Neural cell (in vitro differentiated cells): ENCODE measurements at regions not wholly inside any gene's neighbourhood (a gene's known extent, or its start where the extent isn't known, plus 50 kb on each side); places are given as distances from the start of the nearest gene placed in this dataset.

Source experiments
- H2AFZ ChIP-seq: fragments of 200-600, 300-800 bp; sonication (generic), shearing (Covaris generic); 2 replicates; pipeline ENCODE4 v1.6.0; 2014; ENCODE audit warnings: low read depth, mild to moderate bottlenecking, antibody characterized with exemption, low read length, moderate library complexity
- H3F3A ChIP-seq: fragments of 200-600 bp; shearing (Covaris generic); 2 replicates; pipeline ENCODE4 v1.6.1; 2016; ENCODE audit warnings: mild to moderate bottlenecking, moderate library complexity, mixed read lengths, antibody characterized with exemption, low read length; ENCODE audit not compliant: insufficient read depth, poor library complexity, severe bottlenecking
- H3K27ac ChIP-seq: fragments of 200-600, 300-800 bp; sonication (generic), shearing (Covaris generic); 2 replicates; pipeline ENCODE4 v1.5.1; 2014; ENCODE audit warnings: mild to moderate bottlenecking, low read length, moderate library complexity
- H3K27me3 ChIP-seq: fragments of 300-800, 200-600 bp; sonication (generic), shearing (Covaris generic); 2 replicates; pipeline ENCODE4 v1.6.0; 2014; ENCODE audit warnings: mild to moderate bottlenecking, low read depth, low read length, moderate library complexity; ENCODE audit not compliant: insufficient read depth
- H3K36me3 ChIP-seq: fragments of 300-800, 200-600 bp; sonication (generic), shearing (Covaris generic); 2 replicates; pipeline ENCODE4 v1.5.1; 2014; ENCODE audit warnings: mild to moderate bottlenecking, antibody characterized with exemption, low read length, moderate library complexity; ENCODE audit not compliant: insufficient read depth
- H3K4me2 ChIP-seq: fragments of 300-800, 200-600 bp; sonication (generic), shearing (Covaris generic); 2 replicates; pipeline ENCODE4 v1.6.0; 2014; ENCODE audit warnings: mild to moderate bottlenecking, low read length
- H3K4me3 ChIP-seq: fragments of 300-800, 200-600 bp; sonication (generic), shearing (Covaris generic); 2 replicates; pipeline ENCODE4 v1.5.1; 2014; ENCODE audit warnings: mild to moderate bottlenecking, low read length, moderate library complexity
- H3K79me2 ChIP-seq: fragments of 200-600 bp; shearing (Covaris generic); replicated peaks from 2 replicates; pipeline ENCODE4 v1.6.0; 2014; ENCODE audit warnings: mild to moderate bottlenecking, low read length, moderate library complexity; ENCODE audit not compliant: insufficient read depth
- H3K9ac ChIP-seq: fragments of 300-800, 200-600 bp; sonication (generic), shearing (Covaris generic); 2 replicates; pipeline ENCODE4 v1.6.1; 2016; ENCODE audit warnings: mild to moderate bottlenecking, low read length, mixed read lengths
- H3K9me2 ChIP-seq: fragments of 200-600 bp; shearing (Covaris generic); 2 replicates; pipeline ENCODE4 v1.6.1; 2016; ENCODE audit warnings: mild to moderate bottlenecking, low read length, mixed read lengths; ENCODE audit not compliant: insufficient read depth
- H3K9me3 ChIP-seq: fragments of 200-600, 300-800 bp; sonication (generic), shearing (Covaris generic); 2 replicates; pipeline ENCODE4 v1.6.1; 2016; ENCODE audit warnings: mild to moderate bottlenecking, mixed run types, low read length, moderate library complexity, mixed read lengths
- H4K20me1 ChIP-seq: fragments of 200-600 bp; shearing (Covaris generic); 2 replicates; pipeline ENCODE4 v1.6.1; 2016; ENCODE audit warnings: mild to moderate bottlenecking, mixed run types; ENCODE audit not compliant: insufficient read depth
- EP300 ChIP-seq: fragments of 450-650 bp; conservative IDR thresholded peaks from 2 replicates; pipeline ENCODE4 v1.6.1; 2014; ENCODE audit warnings: antibody characterized with exemption, mild to moderate bottlenecking, moderate library complexity; ENCODE audit not compliant: poor library complexity, severe bottlenecking
- EZH2 ChIP-seq: fragments of 200-600, 300-800 bp; shearing (Covaris generic), sonication (generic); IDR thresholded peaks from 2 replicates; pipeline ENCODE4 v1.6.1; 2014; ENCODE audit warnings: antibody characterized with exemption, low read length, borderline replicate concordance, mild to moderate bottlenecking; ENCODE audit not compliant: insufficient read depth, poor library complexity, severe bottlenecking
- MXI1 ChIP-seq: fragments of 450-650 bp; conservative IDR thresholded peaks from 2 replicates; pipeline ENCODE4 v1.6.1; 2014; ENCODE audit warnings: antibody characterized with exemption, mild to moderate bottlenecking; ENCODE audit not compliant: poor library complexity, severe bottlenecking
- POLR2AphosphoS5 ChIP-seq: IDR thresholded peaks from 2 replicates; pipeline ENCODE4 v1.6.1; 2012
- RAD21 ChIP-seq: fragments of 450-650 bp; conservative IDR thresholded peaks from 2 replicates; pipeline ENCODE4 v1.6.1; 2014; ENCODE audit warnings: antibody characterized with exemption, mild to moderate bottlenecking, moderate library complexity
- SMC3 ChIP-seq: fragments of 450-650 bp; conservative IDR thresholded peaks from 2 replicates; pipeline ENCODE4 v1.6.1; 2014; ENCODE audit warnings: antibody characterized with exemption, mild to moderate bottlenecking, moderate library complexity; ENCODE audit not compliant: poor library complexity
- TAF1 ChIP-seq: IDR thresholded peaks from 2 replicates; pipeline ENCODE4 v1.6.1; 2012; ENCODE audit warnings: low read depth
- TF ChIP-seq, protein P1 (sequence below): fragments of 450-650 bp; IDR thresholded peaks from 2 replicates; pipeline ENCODE4 v1.5.1; 2014; ENCODE audit warnings: antibody characterized with exemption, mild to moderate bottlenecking, moderate library complexity; ENCODE audit not compliant: poor library complexity, severe bottlenecking
- TF ChIP-seq, protein P2 (sequence below): IDR thresholded peaks from 2 replicates; pipeline ENCODE4 v1.6.1; 2012; ENCODE audit warnings: borderline replicate concordance

DNA sequence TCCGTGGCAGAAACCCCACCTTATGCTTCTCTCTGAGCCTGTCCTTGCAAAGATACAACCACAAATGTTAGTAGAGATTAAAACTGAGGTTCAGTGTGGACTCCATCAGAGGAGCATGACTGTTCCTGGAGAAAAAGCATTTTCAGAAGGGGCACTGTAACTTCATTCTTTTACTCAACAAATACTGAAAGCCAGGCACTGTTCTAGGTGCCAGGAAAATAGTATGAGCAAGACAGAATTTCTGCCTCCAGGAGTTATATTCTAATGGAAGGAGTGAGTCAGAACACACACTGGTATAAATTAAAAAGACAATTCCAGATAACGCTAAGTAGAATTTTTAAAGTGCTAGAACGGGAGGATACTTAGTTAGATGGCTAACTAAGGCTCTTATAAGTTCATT lies 251.4 kb upstream of the GAS1 start:
- Histone ChIP-seq H3K27me3 (no peaks in the 10 kb centered on the region), H3K9me3 (no peaks in the 10 kb centered on the region), H3F3A (no peaks in the 10 kb centered on the region), H3K9me2 (no peaks in the 10 kb centered on the region), H4K20me1 (no peaks in the 10 kb centered on the region), H2AFZ (no peak overlapping the region), H3K9ac (no peak overlapping the region), H3K4me2 (no peak overlapping the region), H3K36me3 (no peaks in the 10 kb centered on the region), H3K27ac (no peak overlapping the region), H3K79me2 (no peaks in the 10 kb centered on the region), H3K4me3 (no peak overlapping the region)
- no peak for TF ChIP-seq EP300

DNA sequence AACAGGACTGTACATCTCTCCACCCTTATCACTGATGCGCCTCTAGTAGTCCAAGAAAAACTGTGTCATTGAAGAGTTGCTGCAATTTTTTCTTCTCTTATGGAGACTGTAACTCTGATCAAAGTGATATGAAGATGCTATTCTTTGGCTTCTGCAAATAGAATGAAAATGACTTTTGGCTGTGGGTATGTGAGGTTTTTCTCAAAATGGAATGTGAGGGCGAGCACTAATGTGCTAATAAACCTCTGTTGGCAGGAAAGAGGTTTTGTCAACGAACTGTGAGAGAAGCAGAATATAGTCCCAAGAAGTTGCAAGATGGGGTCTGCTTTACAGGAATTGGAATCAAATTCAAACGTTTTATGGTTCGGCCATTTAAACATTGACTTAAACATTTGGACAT lies 252.0 kb upstream of the GAS1 start:
- no peaks in the 10 kb centered on the region for H3F3A ChIP-seq
- no peak overlapping the region for H3K9ac ChIP-seq
- no peak overlapping the region for H3K4me3 ChIP-seq
- no peak overlapping the region for H2AFZ ChIP-seq
- H3K27ac ChIP-seq: no peak overlapping the region
- no peak for TF ChIP-seq POLR2AphosphoS5
- TF ChIP-seq EZH2: no peak
- TF ChIP-seq, protein P1, sequence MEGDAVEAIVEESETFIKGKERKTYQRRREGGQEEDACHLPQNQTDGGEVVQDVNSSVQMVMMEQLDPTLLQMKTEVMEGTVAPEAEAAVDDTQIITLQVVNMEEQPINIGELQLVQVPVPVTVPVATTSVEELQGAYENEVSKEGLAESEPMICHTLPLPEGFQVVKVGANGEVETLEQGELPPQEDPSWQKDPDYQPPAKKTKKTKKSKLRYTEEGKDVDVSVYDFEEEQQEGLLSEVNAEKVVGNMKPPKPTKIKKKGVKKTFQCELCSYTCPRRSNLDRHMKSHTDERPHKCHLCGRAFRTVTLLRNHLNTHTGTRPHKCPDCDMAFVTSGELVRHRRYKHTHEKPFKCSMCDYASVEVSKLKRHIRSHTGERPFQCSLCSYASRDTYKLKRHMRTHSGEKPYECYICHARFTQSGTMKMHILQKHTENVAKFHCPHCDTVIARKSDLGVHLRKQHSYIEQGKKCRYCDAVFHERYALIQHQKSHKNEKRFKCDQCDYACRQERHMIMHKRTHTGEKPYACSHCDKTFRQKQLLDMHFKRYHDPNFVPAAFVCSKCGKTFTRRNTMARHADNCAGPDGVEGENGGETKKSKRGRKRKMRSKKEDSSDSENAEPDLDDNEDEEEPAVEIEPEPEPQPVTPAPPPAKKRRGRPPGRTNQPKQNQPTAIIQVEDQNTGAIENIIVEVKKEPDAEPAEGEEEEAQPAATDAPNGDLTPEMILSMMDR: no peak
- TF ChIP-seq TAF1: no peak
- TF ChIP-seq EP300: no peak
- H3K9me2 ChIP-seq: no peaks in the 10 kb centered on the region
- no peaks in the 10 kb centered on the region for H4K20me1 ChIP-seq
- H3K4me2 ChIP-seq: no peak overlapping the region
- no peaks in the 10 kb centered on the region for H3K27me3 ChIP-seq
- H3K79me2 ChIP-seq: no peaks in the 10 kb centered on the region
- H3K9me3 ChIP-seq: no peaks in the 10 kb centered on the region
- H3K36me3 ChIP-seq: no peaks in the 10 kb centered on the region

DNA sequence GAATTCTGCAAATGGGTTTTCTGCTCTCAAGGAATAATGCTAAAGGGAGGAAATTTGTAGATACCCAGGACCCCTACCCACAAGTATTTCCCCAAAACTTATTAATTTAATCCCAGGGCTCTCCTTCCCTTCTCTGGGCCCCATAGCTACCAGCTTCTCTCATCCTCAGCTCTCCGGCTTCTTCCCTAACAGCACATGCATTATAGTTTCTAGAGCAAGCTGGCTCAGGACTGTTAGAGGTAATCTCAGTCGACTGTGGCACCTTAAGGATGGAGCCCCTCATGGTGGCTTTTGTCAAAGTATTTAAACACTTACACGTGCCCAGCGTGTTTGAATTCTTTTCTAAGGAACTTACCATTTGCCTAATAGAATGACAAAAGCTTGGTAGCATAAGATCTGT lies 252.5 kb upstream of the GAS1 start:
- H3K4me3 ChIP-seq: no peak overlapping the region
- no peaks in the 10 kb centered on the region for H3K27me3 ChIP-seq
- no peaks in the 10 kb centered on the region for H3K36me3 ChIP-seq
- no peak overlapping the region for H3K27ac ChIP-seq
- H3K9me3 ChIP-seq: no peaks in the 10 kb centered on the region
- H3K9me2 ChIP-seq: no peaks in the 10 kb centered on the region
- no peak overlapping the region for H2AFZ ChIP-seq
- no peaks in the 10 kb centered on the region for H4K20me1 ChIP-seq
- no peak overlapping the region for H3K9ac ChIP-seq
- no peaks in the 10 kb centered on the region for H3F3A ChIP-seq
- TF ChIP-seq EP300 (no peak), EZH2 (no peak)
- H3K4me2 ChIP-seq: no peak overlapping the region
- no peaks in the 10 kb centered on the region for H3K79me2 ChIP-seq

DNA sequence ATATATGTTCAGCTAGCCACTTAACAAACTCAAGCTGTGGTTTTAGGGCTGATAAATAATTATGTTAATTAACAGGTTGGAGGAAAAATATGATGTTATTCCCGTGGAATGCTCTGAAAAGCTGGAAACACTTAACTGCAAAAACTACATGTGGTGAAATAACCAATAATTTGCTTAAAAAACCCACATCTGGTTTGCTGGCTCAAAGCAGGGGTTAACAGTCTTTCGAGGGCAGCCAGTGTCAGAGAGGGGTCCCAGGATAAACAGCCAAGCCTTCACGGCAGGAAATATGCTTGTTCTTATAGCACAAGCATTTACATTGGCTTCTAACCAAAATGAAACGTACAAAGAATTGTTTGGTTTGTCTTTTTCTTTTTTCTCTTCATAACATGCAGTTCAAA lies 254.0 kb upstream of the GAS1 start:
- H3K9me2 ChIP-seq: no peaks in the 10 kb centered on the region
- H3K27ac ChIP-seq: no peak overlapping the region
- no peaks in the 10 kb centered on the region for H3K27me3 ChIP-seq
- H3K4me2 ChIP-seq: no peak overlapping the region
- H3K4me3 ChIP-seq: no peak overlapping the region
- TF ChIP-seq SMC3 (no peak), EP300 (no peak), POLR2AphosphoS5 (no peak), MXI1 (no peak), TAF1 (no peak), RAD21 (no peak), EZH2 (no peak)
- TF ChIP-seq, protein P2, sequence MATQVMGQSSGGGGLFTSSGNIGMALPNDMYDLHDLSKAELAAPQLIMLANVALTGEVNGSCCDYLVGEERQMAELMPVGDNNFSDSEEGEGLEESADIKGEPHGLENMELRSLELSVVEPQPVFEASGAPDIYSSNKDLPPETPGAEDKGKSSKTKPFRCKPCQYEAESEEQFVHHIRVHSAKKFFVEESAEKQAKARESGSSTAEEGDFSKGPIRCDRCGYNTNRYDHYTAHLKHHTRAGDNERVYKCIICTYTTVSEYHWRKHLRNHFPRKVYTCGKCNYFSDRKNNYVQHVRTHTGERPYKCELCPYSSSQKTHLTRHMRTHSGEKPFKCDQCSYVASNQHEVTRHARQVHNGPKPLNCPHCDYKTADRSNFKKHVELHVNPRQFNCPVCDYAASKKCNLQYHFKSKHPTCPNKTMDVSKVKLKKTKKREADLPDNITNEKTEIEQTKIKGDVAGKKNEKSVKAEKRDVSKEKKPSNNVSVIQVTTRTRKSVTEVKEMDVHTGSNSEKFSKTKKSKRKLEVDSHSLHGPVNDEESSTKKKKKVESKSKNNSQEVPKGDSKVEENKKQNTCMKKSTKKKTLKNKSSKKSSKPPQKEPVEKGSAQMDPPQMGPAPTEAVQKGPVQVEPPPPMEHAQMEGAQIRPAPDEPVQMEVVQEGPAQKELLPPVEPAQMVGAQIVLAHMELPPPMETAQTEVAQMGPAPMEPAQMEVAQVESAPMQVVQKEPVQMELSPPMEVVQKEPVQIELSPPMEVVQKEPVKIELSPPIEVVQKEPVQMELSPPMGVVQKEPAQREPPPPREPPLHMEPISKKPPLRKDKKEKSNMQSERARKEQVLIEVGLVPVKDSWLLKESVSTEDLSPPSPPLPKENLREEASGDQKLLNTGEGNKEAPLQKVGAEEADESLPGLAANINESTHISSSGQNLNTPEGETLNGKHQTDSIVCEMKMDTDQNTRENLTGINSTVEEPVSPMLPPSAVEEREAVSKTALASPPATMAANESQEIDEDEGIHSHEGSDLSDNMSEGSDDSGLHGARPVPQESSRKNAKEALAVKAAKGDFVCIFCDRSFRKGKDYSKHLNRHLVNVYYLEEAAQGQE: no peak
- TF ChIP-seq, protein P1: no peak
- no peak overlapping the region for H2AFZ ChIP-seq
- H3K79me2 ChIP-seq: no peaks in the 10 kb centered on the region
- H3K9me3 ChIP-seq: no peaks in the 10 kb centered on the region
- no peaks in the 10 kb centered on the region for H3K36me3 ChIP-seq
- H3F3A ChIP-seq: no peaks in the 10 kb centered on the region
- H3K9ac ChIP-seq: no peak overlapping the region
- H4K20me1 ChIP-seq: no peaks in the 10 kb centered on the region
